ENCODE measurements at regions not wholly inside any gene's neighbourhood (a gene's known extent, or its start where the extent isn't known, plus 50 kb on each side); places are given as distances from the start of the nearest gene placed in this dataset.

DNA sequence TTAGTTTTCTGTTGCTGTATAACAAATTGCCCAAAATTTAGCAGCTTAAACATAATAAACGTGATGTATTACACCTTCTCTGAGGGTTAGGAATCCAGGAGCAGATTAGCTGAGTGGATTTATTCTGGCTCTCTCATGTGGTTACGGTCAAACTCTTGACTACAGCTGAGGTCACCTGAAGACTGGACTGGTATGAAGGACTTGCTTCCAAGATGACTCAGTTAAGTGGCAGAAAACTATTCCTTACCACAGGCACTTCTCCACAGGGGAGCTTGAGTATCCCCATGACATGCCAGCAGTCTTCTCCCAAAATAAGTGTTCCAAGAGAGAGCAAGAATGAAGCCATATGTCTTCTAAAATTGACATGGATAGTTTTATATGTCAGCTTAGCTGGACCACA, 957.2 kb upstream of the GHITM start:
- Histone ChIP-seq H3K14ac (ENCODE audit: low read length) (no peak overlapping the region), H3K18ac (ENCODE audit: low read length) (no peak overlapping the region), H4K8ac (ENCODE audit: low read depth, low read length) (no peak overlapping the region), H2AK5ac (ENCODE audit: low read length) (no peak overlapping the region), H3K36me3 (ENCODE audit: control insufficient read depth in 1 of 2, insufficient read depth in 2 of 2, low read length in 2 of 2) (no peaks in the 10 kb centered on the region), H2BK5ac (ENCODE audit: low read depth, low read length, poor library complexity) (no peak overlapping the region), H3K4ac (ENCODE audit: low read depth, low read length) (no peak overlapping the region), H3K27ac (ENCODE audit: low read depth, low read length) (no peak overlapping the region), H3K9ac (ENCODE audit: low read length) (no peak overlapping the region), H3K4me2 (ENCODE audit: low read length) (no peak overlapping the region), H2BK120ac (ENCODE audit: insufficient read depth, low read length, poor library complexity) (no peak overlapping the region), H3K9me3 (ENCODE audit: insufficient read depth, low read depth, low read length) (no peaks in the 10 kb centered on the region), H4K91ac (ENCODE audit: low read depth, low read length) (no peak overlapping the region), H3K23ac (ENCODE audit: low read length) (no peak overlapping the region), H3K27me3 (ENCODE audit: insufficient read depth, low read length) (no peaks in the 10 kb centered on the region), H3K4me3 (ENCODE audit: low read depth, low read length) (no peak overlapping the region), H3K79me2 (ENCODE audit: control insufficient read depth, insufficient read depth, low read length, poor library complexity) (no peaks in the 10 kb centered on the region), H2AFZ (ENCODE audit: insufficient read depth, low read length, poor library complexity) (no peak overlapping the region), H2BK12ac (ENCODE audit: low read length) (no peak overlapping the region), H4K12ac (ENCODE audit: low read depth, low read length) (no peak overlapping the region), H3K79me1 (ENCODE audit: low read length) (no peaks in the 10 kb centered on the region), H3K4me1 (ENCODE audit: control insufficient read depth in 1 of 2, insufficient read depth in 2 of 2, low read length in 2 of 2) (no peaks in the 10 kb centered on the region)
- DNase-seq = no peak
- no CpG with 5 or more reads among the region's 2 CpGs for WGBS (ENCODE audit: extremely low coverage, insufficient coverage, insufficient read length)

DNA sequence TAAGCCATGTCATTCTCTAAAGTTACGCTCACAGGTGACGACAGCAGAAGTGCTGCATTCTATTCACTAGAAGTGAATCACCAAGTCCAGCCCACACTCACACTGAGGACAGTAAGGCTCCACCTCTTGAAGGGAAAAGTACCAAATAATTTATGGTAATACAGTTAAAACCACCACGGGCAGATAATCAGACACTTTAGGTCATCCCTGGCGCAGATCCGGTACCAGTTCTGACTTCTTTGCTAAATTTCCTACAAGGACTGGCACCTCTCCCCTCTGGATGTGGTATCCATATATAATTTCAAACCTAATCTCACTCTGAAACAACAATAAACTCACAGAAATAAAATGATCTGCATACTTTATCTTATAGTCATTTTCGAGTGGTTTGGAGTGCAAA, 954.7 kb upstream of the GHITM start:
- DNase-seq = no peak
- no peak overlapping the region for H4K12ac ChIP-seq (ENCODE audit: low read depth, low read length)
- no peak overlapping the region for H4K91ac ChIP-seq (ENCODE audit: low read depth, low read length)
- no CpG with 5 or more reads among the region's 6 CpGs for WGBS (ENCODE audit: extremely low coverage, insufficient coverage, insufficient read length)
- no peak overlapping the region for H3K4me2 ChIP-seq (ENCODE audit: low read length)
- no peak overlapping the region for H2BK12ac ChIP-seq (ENCODE audit: low read length)
- no peak overlapping the region for H3K9ac ChIP-seq (ENCODE audit: low read length)
- H3K79me1 ChIP-seq (ENCODE audit: low read length) = no peaks in the 10 kb centered on the region
- no peaks in the 10 kb centered on the region for H3K36me3 ChIP-seq (ENCODE audit: control insufficient read depth in 1 of 2, insufficient read depth in 2 of 2, low read length in 2 of 2)
- H3K4ac ChIP-seq (ENCODE audit: low read depth, low read length) = no peak overlapping the region
- H2AK5ac ChIP-seq (ENCODE audit: low read length) = no peak overlapping the region
- no peak overlapping the region for H2BK5ac ChIP-seq (ENCODE audit: low read depth, low read length, poor library complexity)
- H3K14ac ChIP-seq (ENCODE audit: low read length) = no peak overlapping the region
- no peak overlapping the region for H4K8ac ChIP-seq (ENCODE audit: low read depth, low read length)
- no peak overlapping the region for H3K23ac ChIP-seq (ENCODE audit: low read length)
- H3K27me3 ChIP-seq (ENCODE audit: insufficient read depth, low read length) = no peaks in the 10 kb centered on the region
- no peak overlapping the region for H3K27ac ChIP-seq (ENCODE audit: low read depth, low read length)
- H2BK120ac ChIP-seq (ENCODE audit: insufficient read depth, low read length, poor library complexity) = no peak overlapping the region
- H2AFZ ChIP-seq (ENCODE audit: insufficient read depth, low read length, poor library complexity) = no peak overlapping the region
- no peaks in the 10 kb centered on the region for H3K9me3 ChIP-seq (ENCODE audit: insufficient read depth, low read depth, low read length)
- H3K79me2 ChIP-seq (ENCODE audit: control insufficient read depth, insufficient read depth, low read length, poor library complexity) = no peaks in the 10 kb centered on the region
- no peak overlapping the region for H3K4me3 ChIP-seq (ENCODE audit: low read depth, low read length)
- H3K18ac ChIP-seq (ENCODE audit: low read length) = no peak overlapping the region
- no peaks in the 10 kb centered on the region for H3K4me1 ChIP-seq (ENCODE audit: control insufficient read depth in 1 of 2, insufficient read depth in 2 of 2, low read length in 2 of 2)

DNA sequence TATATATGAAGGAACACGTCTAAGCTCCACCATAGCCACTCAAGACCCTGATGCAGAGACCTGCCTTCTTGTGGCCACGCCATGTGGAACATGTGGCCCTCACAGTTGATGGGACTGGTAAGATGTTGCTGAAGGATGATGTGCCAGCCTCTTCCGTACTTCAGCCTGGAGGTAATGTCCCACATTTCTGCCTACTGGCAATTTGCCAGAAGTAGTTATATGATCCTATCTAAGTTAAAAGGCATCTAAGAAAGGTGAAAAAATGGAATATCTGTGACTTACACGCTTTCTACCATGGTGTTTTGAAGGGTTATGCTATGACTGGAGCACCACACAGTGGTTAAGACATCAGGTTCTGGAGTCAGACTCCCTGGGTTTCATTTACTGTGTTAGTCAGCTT, 948.7 kb upstream of the GHITM start:
- H3K14ac ChIP-seq (ENCODE audit: low read length) = no peak overlapping the region
- H3K4me2 ChIP-seq (ENCODE audit: low read length) = no peak overlapping the region
- H3K9me3 ChIP-seq (ENCODE audit: insufficient read depth, low read depth, low read length) = no peaks in the 10 kb centered on the region
- no CpG with 5 or more reads among the region's 4 CpGs for WGBS (ENCODE audit: extremely low coverage, insufficient coverage, insufficient read length)
- no peak overlapping the region for H2AK5ac ChIP-seq (ENCODE audit: low read length)
- H4K12ac ChIP-seq (ENCODE audit: low read depth, low read length) = no peak overlapping the region
- no peak overlapping the region for H2BK5ac ChIP-seq (ENCODE audit: low read depth, low read length, poor library complexity)
- H4K8ac ChIP-seq (ENCODE audit: low read depth, low read length) = no peak overlapping the region
- no peak overlapping the region for H3K23ac ChIP-seq (ENCODE audit: low read length)
- no peak overlapping the region for H2AFZ ChIP-seq (ENCODE audit: insufficient read depth, low read length, poor library complexity)
- no peak overlapping the region for H3K4ac ChIP-seq (ENCODE audit: low read depth, low read length)
- H3K18ac ChIP-seq (ENCODE audit: low read length) = no peak overlapping the region
- no peaks in the 10 kb centered on the region for H3K79me1 ChIP-seq (ENCODE audit: low read length)
- no peak overlapping the region for H4K91ac ChIP-seq (ENCODE audit: low read depth, low read length)
- no peaks in the 10 kb centered on the region for H3K79me2 ChIP-seq (ENCODE audit: control insufficient read depth, insufficient read depth, low read length, poor library complexity)
- H3K36me3 ChIP-seq (ENCODE audit: control insufficient read depth in 1 of 2, insufficient read depth in 2 of 2, low read length in 2 of 2) = no peaks in the 10 kb centered on the region
- no peak overlapping the region for H2BK12ac ChIP-seq (ENCODE audit: low read length)
- no peak overlapping the region for H3K4me3 ChIP-seq (ENCODE audit: low read depth, low read length)
- H3K4me1 ChIP-seq (ENCODE audit: control insufficient read depth in 1 of 2, insufficient read depth in 2 of 2, low read length in 2 of 2) = no peaks in the 10 kb centered on the region
- no peak overlapping the region for H2BK120ac ChIP-seq (ENCODE audit: insufficient read depth, low read length, poor library complexity)
- no peak overlapping the region for H3K27ac ChIP-seq (ENCODE audit: low read depth, low read length)
- H3K9ac ChIP-seq (ENCODE audit: low read length) = no peak overlapping the region
- no peak for DNase-seq
- no peaks in the 10 kb centered on the region for H3K27me3 ChIP-seq (ENCODE audit: insufficient read depth, low read length)

- no peak overlapping the region for H2BK12ac ChIP-seq (ENCODE audit: low read length)
- H4K91ac ChIP-seq (ENCODE audit: low read depth, low read length) = no peak overlapping the region
- no CpG with 5 or more reads among the region's 4 CpGs for WGBS (ENCODE audit: extremely low coverage, insufficient coverage, insufficient read length)
- H3K23ac ChIP-seq (ENCODE audit: low read length) = no peak overlapping the region
- no peak overlapping the region for H4K12ac ChIP-seq (ENCODE audit: low read depth, low read length)
- no peak for DNase-seq
- H3K27me3 ChIP-seq (ENCODE audit: insufficient read depth, low read length) = no peaks in the 10 kb centered on the region
- no peak overlapping the region for H2BK5ac ChIP-seq (ENCODE audit: low read depth, low read length, poor library complexity)
- no peak overlapping the region for H3K14ac ChIP-seq (ENCODE audit: low read length)
- no peaks in the 10 kb centered on the region for H3K4me1 ChIP-seq (ENCODE audit: control insufficient read depth in 1 of 2, insufficient read depth in 2 of 2, low read length in 2 of 2)
- no peak overlapping the region for H3K27ac ChIP-seq (ENCODE audit: low read depth, low read length)
- no peak overlapping the region for H2AK5ac ChIP-seq (ENCODE audit: low read length)
- no peak overlapping the region for H2BK120ac ChIP-seq (ENCODE audit: insufficient read depth, low read length, poor library complexity)
- no peaks in the 10 kb centered on the region for H3K79me2 ChIP-seq (ENCODE audit: control insufficient read depth, insufficient read depth, low read length, poor library complexity)
- no peak overlapping the region for H3K4me3 ChIP-seq (ENCODE audit: low read depth, low read length)
- H3K79me1 ChIP-seq (ENCODE audit: low read length) = no peaks in the 10 kb centered on the region
- H3K9ac ChIP-seq (ENCODE audit: low read length) = no peak overlapping the region
- H3K9me3 ChIP-seq (ENCODE audit: insufficient read depth, low read depth, low read length) = no peaks in the 10 kb centered on the region
- no peak overlapping the region for H3K18ac ChIP-seq (ENCODE audit: low read length)
- no peaks in the 10 kb centered on the region for H3K36me3 ChIP-seq (ENCODE audit: control insufficient read depth in 1 of 2, insufficient read depth in 2 of 2, low read length in 2 of 2)
- H2AFZ ChIP-seq (ENCODE audit: insufficient read depth, low read length, poor library complexity) = no peak overlapping the region
- no peak overlapping the region for H4K8ac ChIP-seq (ENCODE audit: low read depth, low read length)
- H3K4ac ChIP-seq (ENCODE audit: low read depth, low read length) = no peak overlapping the region
- H3K4me2 ChIP-seq (ENCODE audit: low read length) = no peak overlapping the region
Measured at GRCh38 chr10:83193026-83193425, 946.3 kb upstream of the GHITM start.
